Breast epithelium (tissue), 3 donors: ENCODE measurements at regions not wholly inside any gene's neighbourhood (a gene's known extent, or its start where the extent isn't known, plus 50 kb on each side); places are given as distances from the start of the nearest gene placed in this dataset.

Experiments
- CTCF ChIP-seq, 3 donors: fragments of 450-650 bp; IDR thresholded peaks; one replicate each; pipeline ENCODE4 v1.5.1; 2016 to 2017; ENCODE audit warnings: antibody characterized with exemption in 3 of 3, mild to moderate bottlenecking in 3 of 3, moderate library complexity in 3 of 3
- POLR2A ChIP-seq: fragments of 450-650 bp; IDR thresholded peaks from one replicate; pipeline ENCODE4 v1.6.1; 2016; ENCODE audit warnings: antibody characterized with exemption, mild to moderate bottlenecking, moderate library complexity

- TF ChIP-seq CTCF (IDR thresholded peaks at IDR 0.05) (no peak), POLR2A (no peak)
Measured at GRCh38 chr5:39531306-39531705, 106.5 kb upstream of the DAB2 start.
